HL-60 (cell line): ENCODE measurements at regions not wholly inside any gene's neighbourhood (a gene's known extent, or its start where the extent isn't known, plus 50 kb on each side); places are given as distances from the start of the nearest gene placed in this dataset.

Experiments used
- DNase-seq, 2 experiments: peaks; one replicate each; pipeline ENCODE4 v3.0.0-alpha.2; 2010 to 2020; ENCODE audit warnings: low read depth in 1 of 2, low spot score in 1 of 2
- H3K27ac ChIP-seq: fragments of 250-450 bp; sonication (Bioruptor Pico); replicated peaks from 2 replicates; pipeline ENCODE4 v1.5.1; 2020; ENCODE audit warnings: mild to moderate bottlenecking, moderate library complexity
- H3K27me3 ChIP-seq: fragments of 250-450 bp; sonication (Bioruptor Pico); 2 replicates; pipeline ENCODE4 v1.5.1; 2021; ENCODE audit warnings: mild to moderate bottlenecking, moderate library complexity; ENCODE audit not compliant: insufficient read depth, poor library complexity, severe bottlenecking
- H3K4me3 ChIP-seq: replicated peaks from 2 replicates; pipeline ENCODE4 v1.5.1; 2011; ENCODE audit warnings: mild to moderate bottlenecking, control low read depth, low read length; ENCODE audit not compliant: insufficient read depth
- CTCF ChIP-seq: IDR thresholded peaks from one replicate; pipeline ENCODE4 v1.5.1; 2011; ENCODE audit warnings: low read length, control low read depth, inconsistent platforms; ENCODE audit not compliant: insufficient read depth
- GABPA ChIP-seq: IDR thresholded peaks from 2 replicates; pipeline ENCODE4 v1.6.1; 2012; ENCODE audit warnings: low read depth
- POLR2AphosphoS5 ChIP-seq: IDR thresholded peaks from 2 replicates; pipeline ENCODE4 v1.6.1; 2012; ENCODE audit warnings: low read depth
- REST ChIP-seq: IDR thresholded peaks from 2 replicates; pipeline ENCODE4 v1.6.1; 2012; ENCODE audit warnings: low read depth; ENCODE audit not compliant: insufficient replicate concordance
- SPI1 ChIP-seq: IDR thresholded peaks from 2 replicates; pipeline ENCODE4 v1.6.1; 2012; ENCODE audit warnings: low read depth, mild to moderate bottlenecking, borderline replicate concordance

GRCh38 chr9:20291201-20291600, 331.1 kb downstream of the MLLT3 start:
- H3K27me3 ChIP-seq = no peaks in the 10 kb centered on the region
- H3K4me3 ChIP-seq = no peak overlapping the region
- no peak for DNase-seq
- TF ChIP-seq POLR2AphosphoS5 (no peak), GABPA (no peak)
- no peak overlapping the region for H3K27ac ChIP-seq

- DNase-seq = no peak
Observed at GRCh38 chr9:20290257-20290656, 332.0 kb downstream of the MLLT3 start.

GRCh38 chr9:20289423-20290010, 332.8 kb downstream of the MLLT3 start:
- Histone ChIP-seq H3K4me3 (no peak overlapping the region), H3K27ac (no peak overlapping the region), H3K27me3 (no peaks in the 10 kb centered on the region)
- TF ChIP-seq REST (no peak), SPI1 (no peak), POLR2AphosphoS5 (no peak), CTCF (no peak), GABPA (no peak)
- no peak for DNase-seq

More at GRCh38 chr9:20290257-20290656, 332.0 kb downstream of the MLLT3 start:
- Histone ChIP-seq H3K27me3 (no peaks in the 10 kb centered on the region), H3K27ac (no peak overlapping the region), H3K4me3 (no peak overlapping the region)
- TF ChIP-seq CTCF = no peak
- no peak for TF ChIP-seq GABPA
- TF ChIP-seq POLR2AphosphoS5 = no peak
- no peak for TF ChIP-seq REST
- no peak for TF ChIP-seq SPI1

GRCh38 chr9:20286969-20287368, 335.3 kb downstream of the MLLT3 start:
- Histone ChIP-seq H3K27ac (no peak overlapping the region), H3K27me3 (no peaks in the 10 kb centered on the region), H3K4me3 (no peak overlapping the region)
- no peak for DNase-seq
- TF ChIP-seq CTCF = no peak
- no peak for TF ChIP-seq SPI1
- no peak for TF ChIP-seq REST
- no peak for TF ChIP-seq GABPA
- no peak for TF ChIP-seq POLR2AphosphoS5
